Liver (tissue), 8 donors: ENCODE measurements at regions not wholly inside any gene's neighbourhood (a gene's known extent, or its start where the extent isn't known, plus 50 kb on each side); places are given as distances from the start of the nearest gene placed in this dataset.

Source experiments
- DNase-seq: peaks from one replicate; pipeline ENCODE4 v3.0.0-alpha.2; 2017; ENCODE audit warnings: low spot score
- H3K27ac ChIP-seq, 2 donors: one replicate each; pipeline ENCODE4 v1.7.0; 2013; ENCODE audit warnings: inconsistent platforms in 2 of 2, low read length in 2 of 2, control low read depth in 1 of 2, low read depth in 1 of 2, mild to moderate bottlenecking in 1 of 2
- H3K27me3 ChIP-seq, 4 donors: one replicate each; pipeline versions ENCODE4 v1.6.1 to v1.7.0; 2013; ENCODE audit warnings: low read length in 3 of 4, inconsistent platforms in 1 of 4, mild to moderate bottlenecking in 1 of 4, moderate library complexity in 1 of 4; ENCODE audit not compliant: control insufficient read depth in 4 of 4, insufficient read depth in 4 of 4
- H3K36me3 ChIP-seq, 4 donors: one replicate each; pipeline versions ENCODE4 v1.6.1 to v1.7.0; 2013; ENCODE audit warnings: low read length in 3 of 4, mild to moderate bottlenecking in 3 of 4, low read depth in 1 of 4, moderate library complexity in 1 of 4; ENCODE audit not compliant: control insufficient read depth in 4 of 4, insufficient read depth in 3 of 4
- H3K4me1 ChIP-seq, 4 donors: one replicate each; pipeline versions ENCODE4 v1.6.1 to v1.7.0; 2013; ENCODE audit warnings: low read length in 3 of 4, mild to moderate bottlenecking in 3 of 4, moderate library complexity in 1 of 4; ENCODE audit not compliant: control insufficient read depth in 4 of 4, insufficient read depth in 4 of 4
- H3K4me3 ChIP-seq, 3 donors: one replicate each; pipeline versions ENCODE4 v1.6.1 to v1.7.0; 2013; ENCODE audit warnings: low read length in 3 of 3, control low read depth in 1 of 3, low read depth in 1 of 3, mild to moderate bottlenecking in 1 of 3
- H3K9ac ChIP-seq, 2 donors: one replicate each; pipeline ENCODE4 v1.7.0; 2013; ENCODE audit warnings: low read length in 2 of 2, mild to moderate bottlenecking in 2 of 2, moderate library complexity in 2 of 2, control low read depth in 1 of 2, low read depth in 1 of 2
- H3K9me3 ChIP-seq, 4 donors: one replicate each; pipeline versions ENCODE4 v1.6.1 to v1.7.0; 2013; ENCODE audit warnings: low read length in 3 of 4; ENCODE audit not compliant: control insufficient read depth in 4 of 4
- ATF3 ChIP-seq: IDR thresholded peaks from 2 replicates; pipeline ENCODE4 v1.6.1; 2016; ENCODE audit warnings: antibody characterized with exemption
- EGR1 ChIP-seq, 2 donors: IDR thresholded peaks; 2 replicates each; pipeline ENCODE4 v1.6.1; 2016 to 2018; ENCODE audit warnings: antibody characterized with exemption in 2 of 2, low read depth in 2 of 2
- FOXA1 ChIP-seq: IDR thresholded peaks from 2 replicates; pipeline ENCODE4 v1.6.1; 2016; ENCODE audit warnings: antibody characterized with exemption
- FOXA2 ChIP-seq: IDR thresholded peaks from 2 replicates; pipeline ENCODE4 v1.6.1; 2016; ENCODE audit warnings: antibody characterized with exemption
- GABPA ChIP-seq, 2 donors: IDR thresholded peaks in 1 of 2; conservative IDR thresholded peaks in 1 of 2; 2 replicates each; pipeline ENCODE4 v1.6.1; 2016; ENCODE audit warnings: antibody characterized with exemption in 2 of 2, mild to moderate bottlenecking in 1 of 2, moderate library complexity in 1 of 2
- HNF4A ChIP-seq, 2 donors: conservative IDR thresholded peaks; 2 replicates each; pipeline ENCODE4 v1.6.1; 2016; ENCODE audit warnings: antibody characterized with exemption in 2 of 2, mild to moderate bottlenecking in 2 of 2
- HNF4G ChIP-seq: IDR thresholded peaks from 2 replicates; pipeline ENCODE4 v1.6.1; 2016; ENCODE audit warnings: antibody characterized with exemption
- JUND ChIP-seq, 2 donors: IDR thresholded peaks; 2 replicates each; pipeline ENCODE4 v1.6.1; 2016; ENCODE audit warnings: antibody characterized with exemption in 2 of 2
- MAX ChIP-seq: IDR thresholded peaks from 2 replicates; pipeline ENCODE4 v1.6.1; 2016; ENCODE audit warnings: antibody characterized with exemption
- NR2F2 ChIP-seq: IDR thresholded peaks from 2 replicates; pipeline ENCODE4 v1.6.1; 2016; ENCODE audit warnings: antibody characterized with exemption
- RAD21 ChIP-seq, 2 donors: IDR thresholded peaks; 2 replicates each; pipeline ENCODE4 v1.6.1; 2016; ENCODE audit warnings: antibody characterized with exemption in 2 of 2, mild to moderate bottlenecking in 2 of 2
- REST ChIP-seq: IDR thresholded peaks from 2 replicates; pipeline ENCODE4 v1.6.1; 2016; ENCODE audit warnings: antibody characterized with exemption, mild to moderate bottlenecking
- RXRA ChIP-seq, 2 donors: IDR thresholded peaks; 2 replicates each; pipeline ENCODE4 v1.6.1; 2017 to 2018; ENCODE audit warnings: antibody characterized with exemption in 2 of 2, mild to moderate bottlenecking in 1 of 2
- SP1 ChIP-seq: IDR thresholded peaks from 2 replicates; pipeline ENCODE4 v1.6.1; 2018; ENCODE audit warnings: antibody characterized with exemption, mild to moderate bottlenecking
- TAF1 ChIP-seq: conservative IDR thresholded peaks from 2 replicates; pipeline ENCODE4 v1.6.1; 2016; ENCODE audit warnings: antibody characterized with exemption, mild to moderate bottlenecking
- YY1 ChIP-seq: IDR thresholded peaks from 2 replicates; pipeline ENCODE4 v1.6.1; 2016; ENCODE audit warnings: antibody characterized with exemption, mild to moderate bottlenecking
- WGBS: extraction: QIAGEN DNeasy Blood & Tissue Kit; methylation state at CpG from one replicate; pipeline ENCODE4 v1.1.7; 2013; 5-methylcytosine and 5-hydroxymethylcytosine counted together
- TF ChIP-seq, protein P1 (sequence below): fragments of 150-350 bp; IDR thresholded peaks from 2 replicates; pipeline ENCODE4 v1.5.1; 2017; ENCODE audit warnings: improper control_type of control experiment, low read depth, low read length; ENCODE audit not compliant: missing input control
- TF ChIP-seq, protein P2 (sequence below): IDR thresholded peaks from 2 replicates; pipeline ENCODE4 v1.6.1; 2016; ENCODE audit warnings: antibody characterized with exemption
- donor health status: healthy.
- donor health status: healthy.
- donor health status: healthy.
- donor health status: healthy.
- donor health status: healthy.

GRCh38 chr3:30526031-30526430, 80.4 kb upstream of the TGFBR2 start:
- Histone ChIP-seq H3K27me3 (no peaks in the 10 kb centered on the region), H3K36me3 (no peaks in the 10 kb centered on the region), H3K4me3 (no peak overlapping the region), H3K4me1 (peaks cover 4 to 7% (median 5%) of the 10 kb centered on the region in 4 donors), H3K27ac (no peak overlapping the region), H3K9me3 (no peaks in the 10 kb centered on the region), H3K9ac (no peak overlapping the region)
- 97% methylated on average over 1 of the region's 1 CpG for WGBS
- no peak for TF ChIP-seq FOXA1
- TF ChIP-seq HNF4G: no peak
- no peak for TF ChIP-seq ATF3
- TF ChIP-seq GABPA (IDR thresholded peaks at IDR 0.05 in 1 of 2, conservative IDR thresholded peaks at IDR 0.05 in 1 of 2): no peak
- TF ChIP-seq, protein P1, sequence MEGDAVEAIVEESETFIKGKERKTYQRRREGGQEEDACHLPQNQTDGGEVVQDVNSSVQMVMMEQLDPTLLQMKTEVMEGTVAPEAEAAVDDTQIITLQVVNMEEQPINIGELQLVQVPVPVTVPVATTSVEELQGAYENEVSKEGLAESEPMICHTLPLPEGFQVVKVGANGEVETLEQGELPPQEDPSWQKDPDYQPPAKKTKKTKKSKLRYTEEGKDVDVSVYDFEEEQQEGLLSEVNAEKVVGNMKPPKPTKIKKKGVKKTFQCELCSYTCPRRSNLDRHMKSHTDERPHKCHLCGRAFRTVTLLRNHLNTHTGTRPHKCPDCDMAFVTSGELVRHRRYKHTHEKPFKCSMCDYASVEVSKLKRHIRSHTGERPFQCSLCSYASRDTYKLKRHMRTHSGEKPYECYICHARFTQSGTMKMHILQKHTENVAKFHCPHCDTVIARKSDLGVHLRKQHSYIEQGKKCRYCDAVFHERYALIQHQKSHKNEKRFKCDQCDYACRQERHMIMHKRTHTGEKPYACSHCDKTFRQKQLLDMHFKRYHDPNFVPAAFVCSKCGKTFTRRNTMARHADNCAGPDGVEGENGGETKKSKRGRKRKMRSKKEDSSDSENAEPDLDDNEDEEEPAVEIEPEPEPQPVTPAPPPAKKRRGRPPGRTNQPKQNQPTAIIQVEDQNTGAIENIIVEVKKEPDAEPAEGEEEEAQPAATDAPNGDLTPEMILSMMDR: no peak
- TF ChIP-seq REST: no peak
- TF ChIP-seq YY1: no peak
- TF ChIP-seq, protein P2, sequence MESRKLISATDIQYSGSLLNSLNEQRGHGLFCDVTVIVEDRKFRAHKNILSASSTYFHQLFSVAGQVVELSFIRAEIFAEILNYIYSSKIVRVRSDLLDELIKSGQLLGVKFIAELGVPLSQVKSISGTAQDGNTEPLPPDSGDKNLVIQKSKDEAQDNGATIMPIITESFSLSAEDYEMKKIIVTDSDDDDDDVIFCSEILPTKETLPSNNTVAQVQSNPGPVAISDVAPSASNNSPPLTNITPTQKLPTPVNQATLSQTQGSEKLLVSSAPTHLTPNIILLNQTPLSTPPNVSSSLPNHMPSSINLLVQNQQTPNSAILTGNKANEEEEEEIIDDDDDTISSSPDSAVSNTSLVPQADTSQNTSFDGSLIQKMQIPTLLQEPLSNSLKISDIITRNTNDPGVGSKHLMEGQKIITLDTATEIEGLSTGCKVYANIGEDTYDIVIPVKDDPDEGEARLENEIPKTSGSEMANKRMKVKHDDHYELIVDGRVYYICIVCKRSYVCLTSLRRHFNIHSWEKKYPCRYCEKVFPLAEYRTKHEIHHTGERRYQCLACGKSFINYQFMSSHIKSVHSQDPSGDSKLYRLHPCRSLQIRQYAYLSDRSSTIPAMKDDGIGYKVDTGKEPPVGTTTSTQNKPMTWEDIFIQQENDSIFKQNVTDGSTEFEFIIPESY: no peak
- no peak for TF ChIP-seq HNF4A (conservative IDR thresholded peaks at IDR 0.05)
- TF ChIP-seq RAD21 (IDR thresholded peaks at IDR 0.05): no peak
- no peak for TF ChIP-seq SP1
- TF ChIP-seq EGR1 (IDR thresholded peaks at IDR 0.05; ENCODE audit: low read depth in 2 of 2): no peak
- no peak for TF ChIP-seq FOXA2
- TF ChIP-seq RXRA (IDR thresholded peaks at IDR 0.05): no peak
- TF ChIP-seq JUND (IDR thresholded peaks at IDR 0.05): no peak
- no peak for TF ChIP-seq MAX
- TF ChIP-seq TAF1: no peak
- no peak for TF ChIP-seq NR2F2
- DNase-seq: no peak
